Lower leg skin (tissue), 3 donors: ENCODE measurements at regions not wholly inside any gene's neighbourhood (a gene's known extent, or its start where the extent isn't known, plus 50 kb on each side); places are given as distances from the start of the nearest gene placed in this dataset.

Experiments
- POLR2A ChIP-seq, 2 donors: fragments of 450-650 bp; IDR thresholded peaks; one replicate each; pipeline ENCODE4 v1.6.1; 2016 to 2017; ENCODE audit warnings: antibody characterized with exemption in 2 of 2, mild to moderate bottlenecking in 1 of 2, moderate library complexity in 1 of 2
- TF ChIP-seq, protein P1 (sequence below), 3 donors: fragments of 450-650 bp; IDR thresholded peaks; one replicate each; pipeline ENCODE4 v1.5.1; 2016; ENCODE audit warnings: antibody characterized with exemption in 3 of 3, mild to moderate bottlenecking in 3 of 3, moderate library complexity in 2 of 3

GRCh38 chr18:47669815-47670214, 260.6 kb downstream of the SMAD2 start:
- TF ChIP-seq, protein P1, sequence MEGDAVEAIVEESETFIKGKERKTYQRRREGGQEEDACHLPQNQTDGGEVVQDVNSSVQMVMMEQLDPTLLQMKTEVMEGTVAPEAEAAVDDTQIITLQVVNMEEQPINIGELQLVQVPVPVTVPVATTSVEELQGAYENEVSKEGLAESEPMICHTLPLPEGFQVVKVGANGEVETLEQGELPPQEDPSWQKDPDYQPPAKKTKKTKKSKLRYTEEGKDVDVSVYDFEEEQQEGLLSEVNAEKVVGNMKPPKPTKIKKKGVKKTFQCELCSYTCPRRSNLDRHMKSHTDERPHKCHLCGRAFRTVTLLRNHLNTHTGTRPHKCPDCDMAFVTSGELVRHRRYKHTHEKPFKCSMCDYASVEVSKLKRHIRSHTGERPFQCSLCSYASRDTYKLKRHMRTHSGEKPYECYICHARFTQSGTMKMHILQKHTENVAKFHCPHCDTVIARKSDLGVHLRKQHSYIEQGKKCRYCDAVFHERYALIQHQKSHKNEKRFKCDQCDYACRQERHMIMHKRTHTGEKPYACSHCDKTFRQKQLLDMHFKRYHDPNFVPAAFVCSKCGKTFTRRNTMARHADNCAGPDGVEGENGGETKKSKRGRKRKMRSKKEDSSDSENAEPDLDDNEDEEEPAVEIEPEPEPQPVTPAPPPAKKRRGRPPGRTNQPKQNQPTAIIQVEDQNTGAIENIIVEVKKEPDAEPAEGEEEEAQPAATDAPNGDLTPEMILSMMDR (IDR thresholded peaks at IDR 0.05) = no peak
- no peak for TF ChIP-seq POLR2A (IDR thresholded peaks at IDR 0.05)
